Muscle of back (tissue), 3 donors: ENCODE measurements at regions not wholly inside any gene's neighbourhood (a gene's known extent, or its start where the extent isn't known, plus 50 kb on each side); places are given as distances from the start of the nearest gene placed in this dataset.

Experiments
- DNase-seq, 3 donors: peaks; one replicate each; pipeline versions ENCODE4 v3.0.0 to v3.0.0-alpha.2; 2013

- DNase-seq: no peak
Measured at GRCh38 chr13:80284290-80284689, 56.6 kb downstream of the SPRY2 start.

- DNase-seq: no peak
Measured at GRCh38 chr13:80278706-80279105, 62.2 kb downstream of the SPRY2 start.

- peak; percentile 3 to 23 (median 10) for DNase-seq
Measured at GRCh38 chr13:80276371-80277289, 64.3 kb downstream of the SPRY2 start.

GRCh38 chr13:80274643-80275042, 66.3 kb downstream of the SPRY2 start:
- DNase-seq: peak in 1 of 3 donors; percentile 49

GRCh38 chr13:80273718-80274117, 67.2 kb downstream of the SPRY2 start:
- DNase-seq: no peak

- no peak for DNase-seq
Measured at GRCh38 chr13:80265348-80265747, 75.6 kb downstream of the SPRY2 start.

- DNase-seq: no peak
Measured at GRCh38 chr13:80263745-80264513, 77.0 kb downstream of the SPRY2 start.

GRCh38 chr13:80262051-80262695, 78.8 kb downstream of the SPRY2 start:
- no peak for DNase-seq

- DNase-seq: no peak
Measured at GRCh38 chr13:80259159-80259558, 81.8 kb downstream of the SPRY2 start.

GRCh38 chr13:80256352-80256932, 84.5 kb downstream of the SPRY2 start:
- no peak for DNase-seq

GRCh38 chr13:80255946-80256345, 85.0 kb downstream of the SPRY2 start:
- no peak for DNase-seq

GRCh38 chr13:80251403-80251802, 89.5 kb downstream of the SPRY2 start:
- DNase-seq: peak; percentile 29 to 69 (median 36)

- DNase-seq: peak; percentile 38 to 78 (median 40)
Measured at GRCh38 chr13:80250213-80250810, 90.6 kb downstream of the SPRY2 start.

GRCh38 chr13:80249516-80250212, 91.3 kb downstream of the SPRY2 start:
- DNase-seq: peak in 2 of 3 donors; percentile 21 to 56

- no peak for DNase-seq
Measured at GRCh38 chr13:80245162-80245733, 95.7 kb downstream of the SPRY2 start.

GRCh38 chr13:80244574-80244973, 96.4 kb downstream of the SPRY2 start:
- no peak for DNase-seq

GRCh38 chr13:80242728-80243427, 98.0 kb downstream of the SPRY2 start:
- no peak for DNase-seq

- no peak for DNase-seq
Measured at GRCh38 chr13:80239571-80240255, 101.2 kb downstream of the SPRY2 start.

- DNase-seq: no peak
Measured at GRCh38 chr13:80239116-80239515, 101.8 kb downstream of the SPRY2 start.
